Nephron progenitor cell (in vitro differentiated cells): ENCODE measurements at regions not wholly inside any gene's neighbourhood (a gene's known extent, or its start where the extent isn't known, plus 50 kb on each side); places are given as distances from the start of the nearest gene placed in this dataset.

Experiments used
- DNase-seq: peaks from one replicate; pipeline ENCODE4 v3.0.0; 2021
- H3K27ac Mint-ChIP-seq: 2 replicates; pipeline ENCODE4 v1.8.0; 2021; ENCODE audit warnings: mild to moderate bottlenecking, moderate library complexity, mixed read lengths
- H3K27me3 Mint-ChIP-seq: 2 replicates; pipeline ENCODE4 v1.8.0; 2021; ENCODE audit warnings: mild to moderate bottlenecking, low read depth, mixed read lengths; ENCODE audit not compliant: poor library complexity
- H3K36me3 Mint-ChIP-seq: 2 replicates; pipeline ENCODE4 v1.8.0; 2021; ENCODE audit warnings: low read depth, mixed read lengths
- H3K4me1 Mint-ChIP-seq: 2 replicates; pipeline ENCODE4 v1.8.0; 2021; ENCODE audit warnings: mixed read lengths
- H3K4me3 Mint-ChIP-seq: 2 replicates; pipeline ENCODE4 v1.8.0; 2021; ENCODE audit warnings: mild to moderate bottlenecking, moderate library complexity, mixed read lengths
- H3K9me3 Mint-ChIP-seq: 2 replicates; pipeline ENCODE4 v1.8.0; 2021; ENCODE audit warnings: mild to moderate bottlenecking, moderate library complexity, mixed read lengths
- TF ChIP-seq, protein P1 (sequence below): fragments of 200-600 bp; sonication (generic); IDR thresholded peaks from 2 replicates; pipeline ENCODE4 v1.5.0; 2021; ENCODE audit warnings: antibody characterized with exemption

DNA sequence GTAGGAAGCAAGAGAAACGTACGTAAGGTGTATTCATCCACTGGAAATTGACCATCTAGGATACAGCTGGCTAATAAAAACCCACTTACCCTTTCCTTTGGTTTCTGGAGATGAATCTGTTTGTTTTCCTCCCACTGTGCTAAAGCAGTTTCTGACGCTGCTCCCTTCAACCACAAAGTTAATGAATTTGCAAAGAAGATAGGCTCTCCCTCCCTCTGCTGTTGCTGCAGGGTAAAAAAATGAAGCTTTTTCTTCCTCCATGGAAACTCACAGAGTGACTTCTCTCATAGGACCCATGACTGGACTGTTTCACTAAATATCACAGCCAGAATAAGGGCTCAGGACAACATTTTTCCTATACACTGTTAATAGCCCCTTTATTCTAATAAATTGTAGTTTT, 172.1 kb upstream of the LRRN1 start:
- H3K4me3 Mint-ChIP-seq, result no peak overlapping the region
- peaks cover 4% of the 10 kb centered on the region for H3K36me3 Mint-ChIP-seq
- H3K27me3 Mint-ChIP-seq, result no peaks in the 10 kb centered on the region
- TF ChIP-seq, protein P1, sequence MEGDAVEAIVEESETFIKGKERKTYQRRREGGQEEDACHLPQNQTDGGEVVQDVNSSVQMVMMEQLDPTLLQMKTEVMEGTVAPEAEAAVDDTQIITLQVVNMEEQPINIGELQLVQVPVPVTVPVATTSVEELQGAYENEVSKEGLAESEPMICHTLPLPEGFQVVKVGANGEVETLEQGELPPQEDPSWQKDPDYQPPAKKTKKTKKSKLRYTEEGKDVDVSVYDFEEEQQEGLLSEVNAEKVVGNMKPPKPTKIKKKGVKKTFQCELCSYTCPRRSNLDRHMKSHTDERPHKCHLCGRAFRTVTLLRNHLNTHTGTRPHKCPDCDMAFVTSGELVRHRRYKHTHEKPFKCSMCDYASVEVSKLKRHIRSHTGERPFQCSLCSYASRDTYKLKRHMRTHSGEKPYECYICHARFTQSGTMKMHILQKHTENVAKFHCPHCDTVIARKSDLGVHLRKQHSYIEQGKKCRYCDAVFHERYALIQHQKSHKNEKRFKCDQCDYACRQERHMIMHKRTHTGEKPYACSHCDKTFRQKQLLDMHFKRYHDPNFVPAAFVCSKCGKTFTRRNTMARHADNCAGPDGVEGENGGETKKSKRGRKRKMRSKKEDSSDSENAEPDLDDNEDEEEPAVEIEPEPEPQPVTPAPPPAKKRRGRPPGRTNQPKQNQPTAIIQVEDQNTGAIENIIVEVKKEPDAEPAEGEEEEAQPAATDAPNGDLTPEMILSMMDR, result no peak
- peaks cover 4% of the 10 kb centered on the region for H3K9me3 Mint-ChIP-seq
- peaks cover 7% of the 10 kb centered on the region for H3K4me1 Mint-ChIP-seq
- no peak overlapping the region for H3K27ac Mint-ChIP-seq
- no peak for DNase-seq

DNA sequence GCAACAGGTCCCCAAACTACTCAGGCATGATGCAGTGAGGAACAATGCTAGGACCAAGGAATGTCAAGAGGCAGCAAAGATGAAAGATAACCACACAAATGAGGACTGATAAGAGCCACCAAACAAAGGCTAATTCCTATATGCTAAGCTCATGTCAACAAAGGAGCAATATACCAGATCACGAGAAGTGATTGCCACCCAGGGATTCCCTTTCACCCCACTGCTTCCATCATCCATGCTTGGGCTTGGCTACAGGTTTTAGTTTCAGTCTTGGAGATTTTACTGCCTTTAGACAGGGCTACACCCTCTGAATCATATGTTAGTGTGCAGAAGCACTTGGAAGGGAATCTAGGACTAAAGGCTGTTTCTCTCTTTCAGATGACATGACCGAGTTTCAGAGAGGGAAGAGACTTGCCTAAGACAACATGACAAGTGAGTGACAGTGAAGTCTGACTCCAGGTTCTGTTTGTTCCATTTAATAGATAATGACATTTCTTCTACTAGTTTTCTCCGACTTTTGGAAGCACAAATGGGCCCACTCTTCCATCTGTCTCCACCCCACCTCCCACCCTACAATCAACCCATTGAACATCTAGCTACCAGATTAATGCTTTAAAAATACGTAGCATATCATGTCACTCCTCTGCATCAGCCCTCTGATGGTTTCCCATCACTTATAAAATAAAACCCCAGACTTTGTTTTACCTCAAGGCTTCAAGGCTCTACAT, 173.5 kb upstream of the LRRN1 start:
- no peaks in the 10 kb centered on the region for H3K27me3 Mint-ChIP-seq
- no peak overlapping the region for H3K27ac Mint-ChIP-seq
- no peak overlapping the region for H3K4me3 Mint-ChIP-seq
- peaks cover 7% of the 10 kb centered on the region for H3K4me1 Mint-ChIP-seq
- H3K9me3 Mint-ChIP-seq, result peaks cover 4% of the 10 kb centered on the region
- H3K36me3 Mint-ChIP-seq, result peaks cover 4% of the 10 kb centered on the region
- DNase-seq, result no peak
- TF ChIP-seq, protein P1, result no peak

DNA sequence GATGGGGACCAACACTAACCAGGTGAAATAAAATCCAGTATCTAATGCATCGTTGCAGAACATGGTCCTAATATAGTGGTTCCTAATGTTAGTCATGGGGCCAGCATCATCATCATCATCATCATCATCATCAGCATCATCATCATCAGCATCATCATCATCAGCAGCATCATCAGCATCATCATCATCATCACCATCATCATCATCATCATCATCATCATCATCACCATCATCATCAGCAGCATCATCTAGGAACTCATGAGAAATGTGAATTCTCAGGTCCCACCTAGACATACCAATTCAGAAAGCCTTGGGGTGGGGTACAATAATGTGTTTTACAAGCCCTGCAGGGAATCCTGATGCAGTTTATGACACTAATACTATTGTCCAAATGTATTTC, 179.4 kb upstream of the LRRN1 start:
- TF ChIP-seq, protein P1, result no peak
- Mint-ChIP-seq H3K4me1 (no peaks in the 10 kb centered on the region), H3K27ac (no peak overlapping the region), H3K4me3 (no peak overlapping the region), H3K36me3 (peaks cover 4% of the 10 kb centered on the region), H3K9me3 (peaks cover 4% of the 10 kb centered on the region), H3K27me3 (peaks cover 4% of the 10 kb centered on the region)
- no peak for DNase-seq

DNA sequence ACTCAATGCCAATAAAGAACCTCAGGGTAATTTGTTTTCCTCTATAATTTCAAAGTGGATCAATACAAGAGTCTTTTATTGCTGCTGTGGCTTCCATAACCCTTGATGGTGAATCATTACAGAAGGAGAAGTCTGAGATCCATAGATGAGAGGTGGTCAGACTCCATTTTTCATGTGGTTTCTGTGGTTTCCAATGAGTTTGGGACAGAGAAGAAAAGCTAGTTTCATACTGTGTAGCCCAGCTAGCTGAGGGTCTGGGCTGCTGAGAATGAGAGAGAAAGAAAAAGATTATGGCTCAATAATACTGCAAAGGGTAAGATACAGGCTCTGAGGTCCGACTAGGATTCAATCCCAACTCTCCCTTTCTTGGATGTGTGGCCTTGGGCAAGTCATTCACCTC, 180.6 kb upstream of the LRRN1 start:
- H3K36me3 Mint-ChIP-seq, result no peaks in the 10 kb centered on the region
- H3K9me3 Mint-ChIP-seq, result no peaks in the 10 kb centered on the region
- no peak overlapping the region for H3K4me3 Mint-ChIP-seq
- no peaks in the 10 kb centered on the region for H3K4me1 Mint-ChIP-seq
- TF ChIP-seq, protein P1, result no peak
- H3K27ac Mint-ChIP-seq, result no peak overlapping the region
- H3K27me3 Mint-ChIP-seq, result peaks cover 4% of the 10 kb centered on the region
- no peak for DNase-seq

DNA sequence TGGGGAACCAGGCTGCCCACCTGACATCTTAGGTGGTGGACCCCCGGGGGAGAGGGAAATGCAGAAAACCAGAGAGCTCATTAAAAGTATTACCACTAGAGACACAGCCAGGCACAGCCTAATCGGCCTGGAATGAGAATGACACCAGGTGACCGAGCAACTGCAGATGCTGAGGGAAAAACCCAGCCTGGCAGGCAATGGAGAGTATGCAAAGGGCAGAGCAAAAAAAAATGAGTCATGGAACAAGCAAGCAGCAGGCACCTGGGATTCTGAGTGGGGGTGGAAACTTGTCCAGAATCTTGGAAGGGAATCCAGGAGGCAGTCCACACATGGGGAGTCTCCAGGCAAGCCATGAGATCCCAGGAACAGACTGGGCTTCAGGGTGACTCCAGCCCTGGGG, 183.7 kb upstream of the LRRN1 start:
- Mint-ChIP-seq H3K4me3 (no peak overlapping the region), H3K36me3 (no peaks in the 10 kb centered on the region), H3K27me3 (peaks cover 4% of the 10 kb centered on the region), H3K4me1 (no peaks in the 10 kb centered on the region), H3K9me3 (no peaks in the 10 kb centered on the region), H3K27ac (no peak overlapping the region)
- DNase-seq, result no peak
- TF ChIP-seq, protein P1, result no peak

DNA sequence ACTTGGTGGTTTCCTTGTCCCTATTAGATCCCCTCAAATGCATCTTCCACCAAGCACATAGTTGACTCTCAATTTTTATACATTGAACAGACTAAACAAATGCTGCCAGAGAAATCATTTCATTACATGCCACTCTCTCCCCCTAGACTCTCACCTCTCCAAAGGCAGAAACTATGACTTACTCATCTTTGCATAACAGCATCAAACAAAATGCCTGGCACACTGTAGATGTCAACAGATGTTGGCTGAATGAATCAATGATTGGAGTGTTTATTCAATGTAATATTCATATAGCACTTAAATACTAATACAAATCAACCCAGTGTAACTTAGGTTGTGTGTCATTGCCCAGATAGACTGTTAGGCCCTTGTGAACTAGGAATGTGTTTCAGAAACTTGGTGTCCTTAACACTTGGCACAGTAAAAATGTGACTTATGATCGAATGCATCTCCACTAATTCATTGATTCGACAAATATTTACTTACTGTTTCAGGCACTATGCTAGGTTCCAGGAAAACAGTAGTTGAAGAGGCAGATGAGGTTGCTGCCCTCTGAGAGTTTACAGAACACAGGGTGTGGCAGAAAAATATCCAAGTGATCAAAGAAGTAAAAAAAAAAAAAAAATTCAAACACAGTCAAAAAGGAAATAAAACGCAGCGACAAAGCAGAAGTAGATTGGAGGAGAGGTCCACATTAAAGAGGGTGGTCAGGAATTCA, 188.5 kb upstream of the LRRN1 start:
- no peak overlapping the region for H3K4me3 Mint-ChIP-seq
- H3K9me3 Mint-ChIP-seq, result peaks cover 9% of the 10 kb centered on the region
- DNase-seq, result no peak
- H3K27ac Mint-ChIP-seq, result no peak overlapping the region
- TF ChIP-seq, protein P1, result no peak
- no peaks in the 10 kb centered on the region for H3K36me3 Mint-ChIP-seq
- no peaks in the 10 kb centered on the region for H3K4me1 Mint-ChIP-seq
- peaks cover 2% of the 10 kb centered on the region for H3K27me3 Mint-ChIP-seq
